PFSK-1 (cell line): ENCODE measurements at regions not wholly inside any gene's neighbourhood (a gene's known extent, or its start where the extent isn't known, plus 50 kb on each side); places are given as distances from the start of the nearest gene placed in this dataset.

ENCODE experiments used
- FOXP2 ChIP-seq: optimal IDR thresholded peaks from 2 replicates; pipeline ENCODE3; 2011; ENCODE audit warnings: borderline replicate concordance, control low read depth, inconsistent platforms; ENCODE audit not compliant: insufficient read depth; ENCODE audit errors: extremely low read length, extremely low read depth
- POLR2AphosphoS5 ChIP-seq: IDR thresholded peaks from 2 replicates; pipeline ENCODE4 v1.6.1; 2012; ENCODE audit warnings: low read depth, mild to moderate bottlenecking, control low read depth, low read length, moderate library complexity
- SIN3A ChIP-seq: IDR thresholded peaks from 2 replicates; pipeline ENCODE4 v1.6.1; 2012; ENCODE audit warnings: mild to moderate bottlenecking, low read length, moderate library complexity, borderline replicate concordance; ENCODE audit not compliant: insufficient read depth
- TAF1 ChIP-seq: IDR thresholded peaks from 2 replicates; pipeline ENCODE4 v1.6.1; 2012; ENCODE audit warnings: low read length, control low read depth, borderline replicate concordance; ENCODE audit not compliant: insufficient read depth
- TF ChIP-seq, protein P1 (sequence below), 2 experiments: IDR thresholded peaks; 2 replicates each; pipeline versions ENCODE4 v1.6.1 to v1.8.0; 2011 to 2012; ENCODE audit warnings: low read depth in 2 of 2, low read length in 2 of 2, control low read depth in 1 of 2, inconsistent platforms in 1 of 2, mild to moderate bottlenecking in 1 of 2, moderate library complexity in 1 of 2; ENCODE audit not compliant: insufficient read depth in 1 of 2

- TF ChIP-seq FOXP2 (no peak), SIN3A (no peak), POLR2AphosphoS5 (no peak), TAF1 (no peak)
- TF ChIP-seq, protein P1, sequence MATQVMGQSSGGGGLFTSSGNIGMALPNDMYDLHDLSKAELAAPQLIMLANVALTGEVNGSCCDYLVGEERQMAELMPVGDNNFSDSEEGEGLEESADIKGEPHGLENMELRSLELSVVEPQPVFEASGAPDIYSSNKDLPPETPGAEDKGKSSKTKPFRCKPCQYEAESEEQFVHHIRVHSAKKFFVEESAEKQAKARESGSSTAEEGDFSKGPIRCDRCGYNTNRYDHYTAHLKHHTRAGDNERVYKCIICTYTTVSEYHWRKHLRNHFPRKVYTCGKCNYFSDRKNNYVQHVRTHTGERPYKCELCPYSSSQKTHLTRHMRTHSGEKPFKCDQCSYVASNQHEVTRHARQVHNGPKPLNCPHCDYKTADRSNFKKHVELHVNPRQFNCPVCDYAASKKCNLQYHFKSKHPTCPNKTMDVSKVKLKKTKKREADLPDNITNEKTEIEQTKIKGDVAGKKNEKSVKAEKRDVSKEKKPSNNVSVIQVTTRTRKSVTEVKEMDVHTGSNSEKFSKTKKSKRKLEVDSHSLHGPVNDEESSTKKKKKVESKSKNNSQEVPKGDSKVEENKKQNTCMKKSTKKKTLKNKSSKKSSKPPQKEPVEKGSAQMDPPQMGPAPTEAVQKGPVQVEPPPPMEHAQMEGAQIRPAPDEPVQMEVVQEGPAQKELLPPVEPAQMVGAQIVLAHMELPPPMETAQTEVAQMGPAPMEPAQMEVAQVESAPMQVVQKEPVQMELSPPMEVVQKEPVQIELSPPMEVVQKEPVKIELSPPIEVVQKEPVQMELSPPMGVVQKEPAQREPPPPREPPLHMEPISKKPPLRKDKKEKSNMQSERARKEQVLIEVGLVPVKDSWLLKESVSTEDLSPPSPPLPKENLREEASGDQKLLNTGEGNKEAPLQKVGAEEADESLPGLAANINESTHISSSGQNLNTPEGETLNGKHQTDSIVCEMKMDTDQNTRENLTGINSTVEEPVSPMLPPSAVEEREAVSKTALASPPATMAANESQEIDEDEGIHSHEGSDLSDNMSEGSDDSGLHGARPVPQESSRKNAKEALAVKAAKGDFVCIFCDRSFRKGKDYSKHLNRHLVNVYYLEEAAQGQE (IDR thresholded peaks at IDR 0.05; ENCODE audit: insufficient read depth in 1 of 2, low read depth in 2 of 2, low read length in 2 of 2) = no peak
Measured at GRCh38 chr7:155954550-155955366, 142.5 kb upstream of the SHH start.

DNA sequence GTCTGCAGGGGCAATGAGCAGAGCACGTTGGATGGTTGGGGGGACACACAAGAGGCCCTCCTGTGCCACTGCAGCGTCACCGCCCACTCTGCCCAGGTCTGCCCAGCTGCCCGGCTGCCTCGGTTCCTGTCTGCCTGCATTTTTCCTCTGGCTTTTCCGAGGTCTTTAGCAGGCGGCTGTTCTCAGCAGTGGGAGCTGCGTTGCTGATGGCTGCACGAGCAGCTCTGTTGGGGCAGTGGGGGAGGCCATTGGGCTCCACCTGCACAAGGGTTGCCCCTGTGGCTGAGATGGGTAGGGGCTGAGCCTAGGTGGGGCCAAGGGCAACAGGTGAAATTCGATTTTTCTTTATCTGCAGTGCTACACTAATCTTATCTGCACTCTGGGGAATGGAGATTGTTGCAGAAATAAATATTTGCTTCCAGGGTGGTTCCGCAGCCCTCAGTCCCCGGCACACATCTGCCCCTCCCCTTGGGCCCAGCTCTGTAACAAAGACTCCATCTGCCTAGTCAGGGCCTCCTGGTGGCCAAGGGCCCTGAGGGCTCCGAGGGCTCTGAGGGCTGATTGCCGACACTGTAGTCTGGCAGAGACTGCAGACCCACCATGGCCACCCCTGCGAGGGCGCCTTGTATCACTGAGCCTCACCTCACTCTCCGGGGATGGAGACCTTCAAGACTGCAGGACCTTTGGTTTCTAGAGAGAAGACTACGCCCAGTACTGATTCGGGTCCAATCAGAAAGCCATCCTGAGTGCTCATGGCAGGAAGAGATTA is 141.7 kb upstream of the SHH start:
- no peak for TF ChIP-seq SIN3A
- no peak for TF ChIP-seq FOXP2
- TF ChIP-seq, protein P1 (IDR thresholded peaks at IDR 0.05; ENCODE audit: insufficient read depth in 1 of 2, low read depth in 2 of 2, low read length in 2 of 2) = no peak
- TF ChIP-seq POLR2AphosphoS5 = no peak
- TF ChIP-seq TAF1 = no peak

DNA sequence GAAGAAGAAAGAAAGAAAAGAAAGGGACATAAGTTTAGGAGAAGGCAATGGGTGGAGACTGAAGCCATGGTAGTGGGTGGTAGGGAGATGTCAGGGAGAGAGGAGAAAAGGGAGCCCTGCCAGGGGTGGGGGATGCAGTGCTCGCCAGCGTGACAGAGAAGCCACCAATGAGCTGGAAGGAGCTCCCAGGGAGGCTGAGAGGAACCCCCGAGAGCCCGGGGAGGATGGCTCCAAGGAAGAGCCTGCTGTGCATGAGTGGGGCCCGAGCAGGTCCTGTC is 141.2 kb upstream of the SHH start:
- TF ChIP-seq FOXP2 (no peak), TAF1 (no peak), SIN3A (no peak), POLR2AphosphoS5 (no peak)
- TF ChIP-seq, protein P1 (IDR thresholded peaks at IDR 0.05; ENCODE audit: insufficient read depth in 1 of 2, low read depth in 2 of 2, low read length in 2 of 2) = no peak

DNA sequence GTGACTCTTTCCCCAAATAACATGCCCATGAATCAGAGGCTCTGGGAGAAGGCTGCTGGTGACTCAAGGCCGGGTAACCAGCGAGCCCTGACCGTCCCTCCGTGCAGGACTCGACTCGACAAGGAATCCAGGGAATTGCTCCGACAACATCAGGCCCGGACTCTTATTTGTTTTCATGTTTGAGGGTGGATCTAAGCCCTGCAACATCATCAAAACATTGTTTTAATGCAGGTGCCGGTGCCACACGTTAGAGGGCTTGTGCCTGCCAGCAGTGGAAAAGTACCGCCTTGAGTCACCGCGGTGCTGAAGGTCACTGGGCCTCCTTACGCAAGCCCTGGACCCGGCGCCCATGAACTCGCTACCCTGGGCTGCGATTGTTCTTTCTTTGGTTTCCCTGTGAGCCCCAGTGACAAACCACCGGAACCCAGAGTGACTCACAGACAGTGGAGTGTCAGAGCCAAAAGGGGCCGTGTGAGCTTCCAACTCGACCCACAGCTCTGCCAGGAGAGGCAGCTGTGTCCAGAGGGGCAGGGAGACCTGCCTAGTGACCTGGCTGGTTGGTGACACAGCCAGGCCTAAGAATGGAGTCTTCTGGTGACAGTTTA is 139.4 kb upstream of the SHH start:
- no peak for TF ChIP-seq POLR2AphosphoS5
- TF ChIP-seq TAF1 = no peak
- no peak for TF ChIP-seq SIN3A
- TF ChIP-seq, protein P1 (IDR thresholded peaks at IDR 0.05; ENCODE audit: insufficient read depth in 1 of 2, low read depth in 2 of 2, low read length in 2 of 2) = no peak
